ENCODE measurements at regions not wholly inside any gene's neighbourhood (a gene's known extent, or its start where the extent isn't known, plus 50 kb on each side); places are given as distances from the start of the nearest gene placed in this dataset.
A peak's percentile ranks its signal among the peaks of the same experiment; 100 is the strongest.
"Not testable (repeated sequence)": the region's sequence is repeated elsewhere in the genome, so short reads cannot be mapped to it uniquely, and the experiment has no call there.

GRCh38 chr4:126412310-126412709 lies 1097.6 kb downstream of the FAT4 start:
- DNase-seq (ENCODE audit: low read depth, low spot score), result not testable (repeated sequence)

GRCh38 chr4:126414741-126415140 lies 1100.0 kb downstream of the FAT4 start:
- DNase-seq (ENCODE audit: low read depth, low spot score), result no peak

DNA sequence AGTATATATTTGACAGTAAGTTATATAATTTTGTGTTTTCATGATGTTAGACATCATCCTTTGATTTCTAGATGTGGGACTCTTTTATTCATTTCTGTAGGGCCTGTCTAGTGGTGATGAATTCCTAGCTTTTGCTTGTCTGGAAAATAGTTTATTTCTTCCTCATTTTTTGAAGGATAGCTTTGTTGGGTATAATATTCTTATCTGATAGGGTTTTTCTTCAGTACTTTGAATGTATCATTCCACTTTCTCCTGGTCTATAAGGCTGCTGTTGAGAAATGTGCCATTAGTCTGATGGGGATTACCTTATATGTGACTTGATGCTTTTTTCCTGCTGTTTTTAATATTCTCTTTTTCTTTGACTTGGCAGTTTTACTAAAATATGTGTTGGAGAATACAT lies 1104.5 kb downstream of the FAT4 start:
- no peak for DNase-seq (ENCODE audit: low read depth, low spot score)

- no peak for DNase-seq (ENCODE audit: low read depth, low spot score)
These were observed 1113.1 kb downstream of the FAT4 start for GRCh38 chr4:126427853-126428252.

- no peak for DNase-seq (ENCODE audit: low read depth, low spot score)
These were observed 1116.3 kb downstream of the FAT4 start for GRCh38 chr4:126431049-126431448.

- no peak for DNase-seq (ENCODE audit: low read depth, low spot score)
These were observed 1120.7 kb downstream of the FAT4 start for GRCh38 chr4:126435491-126435890.

- no peak for DNase-seq (ENCODE audit: low read depth, low spot score)
These were observed 1125.5 kb downstream of the FAT4 start for GRCh38 chr4:126440297-126440696.

DNA sequence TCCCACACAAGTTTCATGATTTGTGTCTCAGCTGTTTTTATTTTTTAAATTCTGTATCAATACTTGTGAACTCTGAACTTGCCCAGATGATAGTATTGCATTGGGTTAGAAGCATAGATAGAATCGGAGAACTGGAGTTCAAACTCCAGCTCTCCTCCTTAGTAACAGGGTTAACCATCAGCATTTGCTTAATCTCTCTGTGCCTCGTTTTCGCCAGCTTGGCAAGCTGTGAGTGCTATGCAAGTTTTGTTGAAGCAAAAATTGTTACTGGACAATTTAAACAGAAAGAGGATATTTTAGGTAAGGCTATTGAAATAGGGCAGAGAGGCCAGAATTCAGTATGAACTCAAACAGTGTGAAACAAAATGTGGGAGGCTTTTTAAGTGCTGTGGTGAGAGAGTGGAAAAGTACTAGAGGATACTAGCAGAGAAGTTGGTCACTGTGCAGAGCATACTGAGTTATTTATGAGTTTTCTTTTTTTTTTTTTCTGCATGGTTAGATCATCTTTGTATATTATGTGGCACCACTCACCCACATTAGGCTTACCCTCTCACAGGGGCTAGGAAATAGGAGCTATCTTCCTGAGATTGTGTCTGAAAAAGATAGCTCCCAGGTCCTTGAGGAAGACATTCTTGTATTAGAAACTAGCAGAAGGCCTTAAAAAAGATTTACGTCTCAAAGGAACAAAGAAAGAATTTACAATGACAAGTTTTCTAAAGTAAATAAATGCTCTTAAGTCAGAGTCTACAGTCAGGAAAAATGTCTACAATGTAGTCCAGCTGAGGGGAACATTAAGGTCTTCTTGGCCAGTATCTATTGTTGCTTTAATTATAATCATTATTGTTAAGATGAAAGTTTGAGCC lies 1126.6 kb downstream of the FAT4 start:
- DNase-seq (ENCODE audit: low read depth, low spot score), result peak; percentile 4

DNA sequence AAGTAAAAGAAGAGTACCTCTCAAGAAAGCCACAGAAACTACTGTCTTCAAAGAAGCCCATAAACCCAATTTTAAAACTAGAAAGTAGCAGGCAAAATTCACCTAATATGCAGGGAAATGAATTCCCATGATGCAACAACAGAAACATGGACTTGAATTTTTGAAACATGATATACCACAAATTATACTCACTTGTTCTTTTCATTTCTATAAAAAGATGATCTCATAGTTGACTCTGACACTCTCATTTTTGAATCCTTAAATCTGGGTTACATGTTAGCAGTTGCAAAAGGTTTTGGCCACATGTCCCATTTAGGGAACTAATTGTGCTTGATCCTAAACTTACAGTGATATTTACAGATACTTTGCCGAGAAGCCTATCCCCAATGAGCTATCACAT lies 1130.8 kb downstream of the FAT4 start:
- DNase-seq (ENCODE audit: low read depth, low spot score), result no peak

DNA sequence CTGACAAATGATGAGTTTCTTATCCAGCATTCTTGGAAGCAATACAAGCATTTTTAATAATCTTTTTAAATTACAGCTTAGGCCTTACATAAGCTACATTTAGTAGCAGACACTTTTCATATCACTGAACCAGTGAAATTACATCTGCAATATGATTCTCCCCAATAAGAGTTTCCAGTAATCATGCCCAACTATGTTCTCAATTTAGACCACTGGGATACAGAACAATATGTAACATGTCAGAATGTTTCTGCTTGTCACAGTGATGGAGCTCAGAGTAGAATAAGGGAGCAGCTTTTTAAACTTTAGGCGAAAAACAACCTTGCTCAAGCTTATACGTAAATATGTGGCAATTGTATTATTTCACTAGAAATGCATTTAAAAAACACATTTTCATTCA lies 1132.2 kb downstream of the FAT4 start:
- no peak for DNase-seq (ENCODE audit: low read depth, low spot score)

DNA sequence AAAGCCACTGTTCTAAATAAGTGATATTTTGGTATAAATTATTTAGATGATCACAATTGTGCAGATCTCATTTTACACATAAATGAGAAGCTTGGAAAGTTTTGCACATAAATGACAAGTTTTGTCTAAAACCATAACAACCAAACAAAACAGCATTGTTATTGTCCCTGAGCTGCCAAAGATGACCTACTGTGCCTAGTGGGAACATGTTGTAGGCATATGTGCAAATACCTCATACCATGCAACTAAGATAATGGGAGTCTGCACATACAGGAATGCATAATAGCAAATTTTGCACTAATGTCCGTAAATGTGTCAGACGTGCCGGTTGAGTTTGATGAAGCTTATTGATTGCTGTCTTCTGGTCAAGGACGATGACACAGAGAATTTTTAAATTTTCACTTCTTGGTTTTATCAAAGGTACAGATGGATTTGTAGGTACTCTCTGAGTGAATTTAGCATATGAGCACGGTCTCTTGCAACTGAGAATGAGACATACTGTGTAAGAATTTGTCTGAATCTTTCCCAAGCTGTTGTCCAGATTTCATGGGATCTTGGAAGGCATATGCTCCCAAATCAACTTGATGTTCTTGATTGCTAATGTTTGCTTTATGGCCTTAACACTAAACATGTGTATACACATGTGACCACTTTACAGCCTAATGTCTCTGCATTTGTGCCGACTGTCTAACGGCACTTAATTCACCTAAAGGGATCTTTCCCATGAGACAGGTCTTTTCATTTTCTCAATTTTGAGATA lies 1133.5 kb downstream of the FAT4 start:
- DNase-seq (ENCODE audit: low read depth, low spot score), result no peak

DNA sequence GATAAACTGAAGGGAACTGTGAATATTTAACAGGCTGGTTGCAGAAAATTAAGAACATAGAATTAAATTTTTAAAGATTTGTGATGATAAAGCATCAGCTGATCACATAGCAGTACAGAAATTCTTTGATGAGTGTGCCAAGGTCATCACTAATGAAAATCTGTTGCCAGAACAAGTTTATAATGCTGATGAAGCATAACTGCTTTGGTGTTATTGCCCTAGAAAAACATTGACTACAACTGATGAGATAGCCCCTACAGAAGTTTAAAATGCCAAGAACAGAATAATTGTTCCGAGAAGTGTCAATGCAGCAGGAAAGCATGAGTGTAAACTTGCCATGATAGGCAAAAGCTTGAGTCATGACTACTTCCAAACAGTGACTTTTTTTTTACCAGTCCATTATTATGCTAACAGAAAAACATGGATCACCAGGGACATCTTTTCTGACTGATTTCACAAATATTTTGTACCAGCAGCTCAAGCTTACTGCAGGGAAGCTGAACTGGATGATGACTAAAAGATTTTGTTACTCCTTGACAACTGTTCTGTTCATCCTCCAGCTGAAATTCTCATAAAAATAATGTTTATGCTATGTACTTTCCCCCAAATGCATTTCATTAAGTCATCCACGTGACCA lies 1136.6 kb downstream of the FAT4 start:
- peak; percentile 3 for DNase-seq (ENCODE audit: low read depth, low spot score)

DNA sequence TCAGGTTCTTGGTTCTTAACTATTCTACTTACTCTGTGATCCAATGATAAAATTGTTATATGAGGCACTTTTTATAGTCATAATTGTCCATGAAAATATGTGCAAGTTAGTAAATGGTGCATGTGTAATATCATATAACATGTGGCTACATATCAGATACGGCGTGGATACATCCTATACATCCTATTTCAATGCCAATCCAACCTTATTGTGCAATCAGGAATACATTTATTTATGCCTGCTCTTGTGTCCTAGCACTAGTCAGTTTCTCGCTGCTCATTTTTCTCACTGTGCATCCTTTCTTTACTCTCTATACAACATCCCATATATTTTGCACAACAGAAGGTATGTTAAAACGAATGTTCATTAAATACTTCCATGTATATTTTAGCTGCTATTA lies 1141.1 kb downstream of the FAT4 start:
- DNase-seq (ENCODE audit: low read depth, low spot score), result no peak

DNA sequence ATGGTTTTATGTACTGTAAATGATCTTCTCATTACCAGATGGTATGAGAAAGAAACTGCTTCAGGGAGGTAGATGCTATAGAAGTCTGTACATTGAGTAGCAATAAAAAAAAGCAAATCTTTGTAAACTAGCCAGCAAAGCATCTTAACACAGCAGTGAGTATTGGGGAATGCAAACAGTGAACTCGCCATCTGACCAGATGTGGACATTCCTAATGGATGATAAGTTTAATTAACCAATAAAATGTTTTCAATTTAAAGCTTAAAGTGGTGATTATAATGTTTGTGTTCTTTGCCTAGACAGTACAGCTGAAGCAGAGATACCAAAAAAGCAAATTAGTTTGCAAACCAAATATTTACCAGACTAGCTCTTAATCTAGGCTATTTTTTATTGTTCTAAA lies 1144.2 kb downstream of the FAT4 start:
- no peak for DNase-seq (ENCODE audit: low read depth, low spot score)

DNA sequence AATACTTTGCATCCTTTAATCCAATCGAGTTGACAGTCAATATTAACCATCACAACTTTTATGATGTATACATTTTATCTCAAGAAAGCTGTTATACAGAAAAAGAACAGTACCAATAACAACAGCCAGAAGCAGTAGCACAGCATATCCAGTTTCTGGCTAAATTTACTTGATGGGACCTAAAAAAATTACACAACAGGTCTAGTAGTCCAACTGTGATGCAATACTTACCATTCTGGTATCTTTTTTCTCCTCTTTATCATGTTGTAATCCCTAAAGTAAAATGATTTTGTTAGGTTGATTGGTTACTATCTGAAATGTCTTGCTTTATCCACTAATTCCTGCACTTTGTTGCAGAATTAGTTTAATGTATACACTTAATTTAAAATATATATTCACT lies 1150.6 kb downstream of the FAT4 start:
- no peak for DNase-seq (ENCODE audit: low read depth, low spot score)

GRCh38 chr4:126466848-126467247 lies 1152.1 kb downstream of the FAT4 start:
- DNase-seq (ENCODE audit: low read depth, low spot score), result no peak

DNA sequence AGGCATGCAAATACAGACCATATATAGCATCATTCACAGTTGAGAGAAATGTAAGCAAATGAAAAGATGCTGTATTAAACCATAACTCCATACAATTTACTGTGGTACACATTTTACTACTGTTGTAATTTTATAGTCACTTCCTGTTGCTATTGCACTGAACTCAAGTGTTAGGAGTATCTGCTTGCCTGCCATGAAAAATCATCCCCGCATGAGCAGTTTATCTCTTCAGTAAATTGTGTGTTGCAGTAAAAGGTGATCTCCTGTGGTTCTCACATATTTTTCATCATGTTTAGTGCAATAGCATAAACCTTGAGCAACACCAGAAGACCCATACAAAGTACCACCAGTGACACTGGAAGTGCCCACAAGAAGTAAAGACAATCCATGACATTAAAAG lies 1153.4 kb downstream of the FAT4 start:
- DNase-seq (ENCODE audit: low read depth, low spot score), result no peak

DNA sequence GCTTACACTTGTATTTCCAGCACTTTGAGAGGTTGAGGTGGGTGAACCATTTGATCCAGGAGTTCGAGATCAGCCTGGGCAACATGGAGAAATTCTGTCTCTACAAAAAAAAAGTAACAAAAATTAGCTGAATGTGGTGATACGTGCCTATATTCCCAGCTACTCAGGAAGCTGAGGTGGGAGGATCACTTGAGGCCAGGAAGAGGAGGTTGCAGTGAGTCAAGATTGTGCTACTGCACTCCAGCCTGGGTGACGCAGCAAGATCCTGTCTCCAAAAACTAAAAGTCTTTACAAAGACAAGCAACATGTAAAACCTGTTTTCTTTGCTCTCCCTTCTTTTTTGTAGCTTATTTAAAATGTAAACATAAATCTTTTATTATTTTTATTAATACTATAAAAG lies 1156.1 kb downstream of the FAT4 start:
- DNase-seq (ENCODE audit: low read depth, low spot score), result no peak

- DNase-seq (ENCODE audit: low read depth, low spot score), result no peak
These were observed 1157.0 kb upstream of the INTU start for GRCh38 chr4:126475730-126476129.

DNA sequence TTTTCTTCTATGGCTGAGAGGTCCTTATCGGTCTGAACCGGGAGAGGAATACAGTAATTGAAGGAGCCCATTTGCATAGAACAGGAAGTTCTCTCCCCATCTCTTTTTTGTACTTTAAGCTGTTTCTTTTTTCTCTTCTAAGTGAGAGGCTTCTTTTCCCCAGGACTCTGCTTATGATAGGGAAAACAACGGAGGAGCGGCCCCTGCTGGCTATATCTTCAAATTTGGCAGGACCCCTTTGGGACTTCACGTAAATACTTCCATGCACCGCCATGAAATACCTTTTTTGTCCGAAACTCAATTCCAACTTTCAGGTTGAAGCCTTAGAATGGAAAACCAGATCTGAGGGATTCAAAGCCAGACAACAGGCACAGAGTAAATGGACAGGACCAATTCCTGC lies 1153.0 kb upstream of the INTU start:
- no peak for DNase-seq (ENCODE audit: low read depth, low spot score)

DNA sequence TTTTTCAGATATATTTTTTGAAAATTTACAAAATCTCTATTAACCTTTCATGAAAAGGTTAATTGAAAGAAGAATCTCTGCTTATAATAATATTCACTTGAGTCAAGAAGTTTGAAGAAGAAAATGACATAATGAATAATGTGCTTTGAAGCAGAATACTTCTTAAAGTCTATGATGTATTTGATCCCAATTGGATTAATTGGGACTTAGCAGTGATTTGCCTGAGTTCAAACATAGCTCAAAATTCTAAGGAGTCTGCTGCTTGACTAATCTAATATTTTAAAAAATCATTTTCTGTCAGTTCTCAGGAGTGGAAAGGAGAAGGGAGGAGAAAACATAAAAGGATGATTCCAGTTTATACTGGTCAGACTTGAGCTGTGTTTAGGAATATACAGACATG lies 1150.4 kb upstream of the INTU start:
- no peak for DNase-seq (ENCODE audit: low read depth, low spot score)

GRCh38 chr4:126486377-126486776 lies 1146.4 kb upstream of the INTU start:
- no peak for DNase-seq (ENCODE audit: low read depth, low spot score)
